RWPE2 (cell line): ENCODE measurements at regions not wholly inside any gene's neighbourhood (a gene's known extent, or its start where the extent isn't known, plus 50 kb on each side); places are given as distances from the start of the nearest gene placed in this dataset.
"Not testable (repeated sequence)": the region's sequence is repeated elsewhere in the genome, so short reads cannot be mapped to it uniquely, and the experiment has no call there.

Source experiments
- ATAC-seq: fragments of 200-7000 bp; cut with Tn5 transposase; 3 replicates; pipeline ENCODE4 v1.9.1; 2021; ENCODE audit warnings: low read depth
- DNase-seq: peaks from one replicate; pipeline ENCODE4 v3.0.0-alpha.2; 2020; ENCODE audit warnings: low spot score
- H3K27ac ChIP-seq: fragments of 450-650 bp; 2 replicates; pipeline ENCODE4 v1.5.1; 2017; ENCODE audit warnings: mild to moderate bottlenecking; ENCODE audit not compliant: poor library complexity, severe bottlenecking
- H3K27me3 ChIP-seq: fragments of 250-450 bp; sonication (Bioruptor Pico); 2 replicates; pipeline ENCODE4 v1.5.1; 2021; ENCODE audit warnings: mild to moderate bottlenecking, moderate library complexity; ENCODE audit not compliant: insufficient read depth, poor library complexity, severe bottlenecking
- H3K36me3 ChIP-seq: fragments of 250-450 bp; sonication (Bioruptor Pico); 2 replicates; pipeline ENCODE4 v1.5.1; 2020; ENCODE audit warnings: low read depth, mild to moderate bottlenecking, moderate library complexity
- H3K4me1 ChIP-seq: fragments of 250-450 bp; sonication (Bioruptor Pico); 2 replicates; pipeline ENCODE4 v1.5.1; 2021; ENCODE audit warnings: mild to moderate bottlenecking, moderate library complexity; ENCODE audit not compliant: insufficient read depth, poor library complexity, severe bottlenecking
- H3K4me3 ChIP-seq: fragments of 250-450 bp; sonication (Bioruptor Pico); 2 replicates; pipeline ENCODE4 v1.5.1; 2021; ENCODE audit warnings: mild to moderate bottlenecking, moderate library complexity; ENCODE audit not compliant: severe bottlenecking
- H3K9me3 ChIP-seq: fragments of 250-450 bp; sonication (Bioruptor Pico); 2 replicates; pipeline ENCODE4 v1.5.1; 2021; ENCODE audit warnings: mild to moderate bottlenecking, moderate library complexity; ENCODE audit not compliant: severe bottlenecking
- CTCF ChIP-seq: fragments of 450-650 bp; IDR thresholded peaks from one replicate; pipeline ENCODE4 v1.5.1; 2017; ENCODE audit warnings: mild to moderate bottlenecking, moderate library complexity; ENCODE audit not compliant: poor library complexity, severe bottlenecking

GRCh38 chr13:67462098-67462497 is 232.0 kb upstream of the PCDH9 start:
- DNase-seq (no peak), ATAC-seq (no peak)
- Histone ChIP-seq H3K27ac (no peak overlapping the region), H3K27me3 (no peaks in the 10 kb centered on the region), H3K36me3 (no peaks in the 10 kb centered on the region), H3K4me1 (no peaks in the 10 kb centered on the region), H3K9me3 (no peaks in the 10 kb centered on the region), H3K4me3 (no peak overlapping the region)
- no peak for TF ChIP-seq CTCF

DNA sequence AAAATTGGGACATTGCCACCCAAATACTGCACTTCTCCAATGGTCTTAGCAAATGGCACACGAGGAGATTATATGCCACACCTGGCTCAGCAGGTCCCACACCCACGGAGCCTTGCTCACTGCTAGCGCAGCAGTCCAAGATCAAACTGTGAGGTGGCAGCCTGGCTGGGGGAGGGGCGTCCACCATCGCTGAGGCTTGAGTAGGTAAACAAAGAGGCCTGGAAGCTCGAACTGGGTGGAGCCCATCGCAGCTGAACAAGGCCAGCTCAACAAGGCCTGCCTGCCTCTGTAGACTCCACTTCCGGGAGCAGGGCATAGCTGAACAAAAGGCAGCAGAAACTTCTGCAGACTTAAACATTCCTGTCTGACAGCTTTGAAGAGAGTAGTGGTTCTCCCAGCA is 222.4 kb upstream of the PCDH9 start:
- DNase-seq, H3K4me1 ChIP-seq, H3K27ac ChIP-seq, H3K9me3 ChIP-seq, ATAC-seq, H3K4me3 ChIP-seq, H3K27me3 ChIP-seq, H3K36me3 ChIP-seq: not testable (repeated sequence)

DNA sequence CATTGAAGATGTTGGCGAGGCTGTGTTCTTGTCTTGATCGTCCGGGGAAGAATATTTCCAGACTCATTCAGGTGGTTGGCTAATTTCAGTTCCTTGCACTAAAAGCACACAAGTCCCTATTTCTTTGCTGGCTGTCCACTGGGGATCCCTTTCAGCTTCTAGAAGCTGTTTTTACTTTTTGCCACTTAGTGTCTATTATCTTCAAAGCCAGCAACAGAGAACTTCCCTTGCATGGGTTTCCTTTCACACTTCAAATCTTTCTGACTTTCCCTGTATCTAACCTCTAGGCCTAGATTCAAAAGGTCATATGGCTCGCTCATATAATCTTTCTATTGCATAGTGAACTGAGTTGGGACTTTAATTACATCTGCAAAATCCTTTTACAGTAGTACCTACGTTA is 215.3 kb upstream of the PCDH9 start:
- Histone ChIP-seq H3K4me3 (no peak overlapping the region), H3K27me3 (no peaks in the 10 kb centered on the region), H3K9me3 (no peaks in the 10 kb centered on the region), H3K27ac (no peak overlapping the region), H3K36me3 (no peaks in the 10 kb centered on the region), H3K4me1 (no peaks in the 10 kb centered on the region)
- TF ChIP-seq CTCF = no peak
- no peak for ATAC-seq
- DNase-seq = no peak

DNA sequence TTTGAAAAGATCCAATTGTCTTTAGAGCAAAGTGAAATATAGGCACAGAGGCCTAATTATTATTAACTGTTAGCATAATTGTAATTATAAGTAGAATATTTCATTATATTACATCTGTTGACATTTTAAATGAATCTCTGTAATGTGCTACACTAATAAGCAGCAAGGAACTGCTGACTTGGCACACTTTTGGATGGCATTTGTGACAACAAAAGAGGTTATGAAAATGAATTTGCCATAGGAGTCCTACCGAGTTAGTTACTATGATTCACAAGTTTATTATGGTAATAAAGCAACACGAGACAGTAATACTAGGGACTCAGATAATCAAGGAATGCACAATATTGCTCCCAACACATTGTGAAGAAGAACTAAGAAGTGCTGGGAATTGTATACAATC is 213.8 kb upstream of the PCDH9 start:
- Histone ChIP-seq H3K27me3 (no peaks in the 10 kb centered on the region), H3K4me1 (no peaks in the 10 kb centered on the region), H3K9me3 (no peaks in the 10 kb centered on the region), H3K4me3 (no peak overlapping the region), H3K36me3 (no peaks in the 10 kb centered on the region), H3K27ac (no peak overlapping the region)
- no peak for ATAC-seq
- DNase-seq = no peak
- TF ChIP-seq CTCF = no peak

GRCh38 chr13:67440236-67440975 is 210.3 kb upstream of the PCDH9 start:
- Histone ChIP-seq H3K36me3 (no peaks in the 10 kb centered on the region), H3K4me3 (no peak overlapping the region), H3K27me3 (no peaks in the 10 kb centered on the region), H3K9me3 (no peaks in the 10 kb centered on the region), H3K4me1 (no peaks in the 10 kb centered on the region), H3K27ac (no peak overlapping the region)
- no peak for DNase-seq
- ATAC-seq = no peak
- no peak for TF ChIP-seq CTCF
